Sigmoid colon (tissue), 6 donors: ENCODE measurements at regions not wholly inside any gene's neighbourhood (a gene's known extent, or its start where the extent isn't known, plus 50 kb on each side); places are given as distances from the start of the nearest gene placed in this dataset.
"Not testable (repeated sequence)": the region's sequence is repeated elsewhere in the genome, so short reads cannot be mapped to it uniquely, and the experiment has no call there.

Source experiments
- DNase-seq: peaks from one replicate; pipeline ENCODE4 v3.0.0-alpha.2; 2019
- H3K27ac ChIP-seq, 4 donors: fragments of 200-600 bp; sonication (generic); one replicate each; pipeline ENCODE4 v1.5.1; 2016 to 2019; ENCODE audit warnings: mild to moderate bottlenecking in 1 of 4
- H3K27me3 ChIP-seq, 3 donors: fragments of 200-600 bp; sonication (generic); one replicate each; pipeline ENCODE4 v1.5.1; 2019; ENCODE audit warnings: mild to moderate bottlenecking in 1 of 3
- H3K36me3 ChIP-seq, 4 donors: fragments of 200-600 bp; sonication (generic); one replicate each; pipeline ENCODE4 v1.5.1; 2016 to 2019
- H3K4me1 ChIP-seq, 4 donors: fragments of 200-600 bp; sonication (generic); one replicate each; pipeline ENCODE4 v1.5.1; 2017 to 2019
- H3K4me3 ChIP-seq, 4 donors: fragments of 200-600 bp; sonication (generic); one replicate each; pipeline ENCODE4 v1.5.1; 2017 to 2019; ENCODE audit warnings: mild to moderate bottlenecking in 2 of 4, moderate library complexity in 1 of 4
- H3K9me3 ChIP-seq, 4 donors: fragments of 200-600 bp in 3 of 4; sonication (generic) in 3 of 4; one replicate each; pipeline versions ENCODE4 v1.5.1 to v1.6.1; 2013 to 2019
- CTCF ChIP-seq, 4 experiments: fragments of 450-650 bp in 3 of 4; fragments of 200-600 bp in 1 of 4; IDR thresholded peaks; one replicate each; pipeline ENCODE4 v1.5.1; 2016 to 2019; ENCODE audit warnings: antibody characterized with exemption in 4 of 4, mild to moderate bottlenecking in 3 of 4, moderate library complexity in 2 of 4
- EP300 ChIP-seq, 4 donors: sonication (generic); formaldehyde crosslinking; IDR thresholded peaks; one replicate each; pipeline ENCODE4 v1.6.1; 2017; ENCODE audit warnings: antibody characterized with exemption in 4 of 4
- POLR2A ChIP-seq, 2 donors: fragments of 450-650 bp; IDR thresholded peaks; one replicate each; pipeline ENCODE4 v1.6.1; 2016; ENCODE audit warnings: antibody characterized with exemption in 2 of 2, mild to moderate bottlenecking in 2 of 2, moderate library complexity in 2 of 2
- POLR2AphosphoS5 ChIP-seq, 4 donors: sonication (generic); formaldehyde crosslinking; IDR thresholded peaks; one replicate each; pipeline ENCODE4 v1.6.1; 2017; ENCODE audit warnings: antibody characterized with exemption in 4 of 4
- WGBS, 2 donors: extraction: QIAGEN DNeasy Blood & Tissue Kit; methylation state at CpG; one replicate each; pipeline ENCODE4 v1.1.7; 2013; 5-methylcytosine and 5-hydroxymethylcytosine counted together
- intact Hi-C: fragments of 100-400 bp; cut with DNase I; formaldehyde crosslinking; loops from one replicate; pipeline ENCODE4 v1.15.1; 2023
- donor health status: healthy with polysubstance abuse.
- donor health status: healthy.

GRCh38 chr1:176330782-176331181, 123.7 kb upstream of the COP1 start:
- WGBS, 2 donors = 31 to 39% methylated on average over 3 of the region's 3 CpGs
- TF ChIP-seq POLR2A (IDR thresholded peaks at IDR 0.05) (no peak), EP300 (IDR thresholded peaks at IDR 0.05) (no peak), POLR2AphosphoS5 (IDR thresholded peaks at IDR 0.05) (no peak), CTCF (IDR thresholded peaks at IDR 0.05) (no peak)
- no peak overlapping the region for H3K27ac ChIP-seq
- no peak overlapping the region for H3K4me3 ChIP-seq
- intact Hi-C loops = no loop called here
- no peak for DNase-seq
- no peaks in the 10 kb centered on the region for H3K4me1 ChIP-seq
- H3K27me3 ChIP-seq = no peaks in the 10 kb centered on the region
- no peaks in the 10 kb centered on the region for H3K9me3 ChIP-seq
- H3K36me3 ChIP-seq = no peaks in the 10 kb centered on the region

GRCh38 chr1:176325664-176326063, 118.6 kb upstream of the COP1 start:
- WGBS, 2 donors = 88 to 89% methylated on average over 1 of the region's 1 CpG
- H3K27ac ChIP-seq = no peak overlapping the region
- intact Hi-C loops = no loop called here
- no peak for DNase-seq
- no peaks in the 10 kb centered on the region for H3K27me3 ChIP-seq
- H3K36me3 ChIP-seq = no peaks in the 10 kb centered on the region
- TF ChIP-seq POLR2AphosphoS5 (IDR thresholded peaks at IDR 0.05) = no peak
- TF ChIP-seq EP300 (IDR thresholded peaks at IDR 0.05) = no peak
- TF ChIP-seq POLR2A (IDR thresholded peaks at IDR 0.05) = no peak
- TF ChIP-seq CTCF (IDR thresholded peaks at IDR 0.05) = no peak
- no peaks in the 10 kb centered on the region for H3K4me1 ChIP-seq
- H3K9me3 ChIP-seq = no peaks in the 10 kb centered on the region
- no peak overlapping the region for H3K4me3 ChIP-seq

- TF ChIP-seq POLR2AphosphoS5 (IDR thresholded peaks at IDR 0.05) (no peak), CTCF (IDR thresholded peaks at IDR 0.05) (no peak), POLR2A (IDR thresholded peaks at IDR 0.05) (no peak), EP300 (IDR thresholded peaks at IDR 0.05) (no peak)
- 79 to 84% methylated on average over 3 of the region's 3 CpGs for WGBS, 2 donors
- no peak overlapping the region for H3K4me3 ChIP-seq
- no peak overlapping the region for H3K27ac ChIP-seq
- no peaks in the 10 kb centered on the region for H3K36me3 ChIP-seq
- H3K27me3 ChIP-seq = no peaks in the 10 kb centered on the region
- DNase-seq = no peak
- intact Hi-C loops = no loop called here
- H3K4me1 ChIP-seq = no peaks in the 10 kb centered on the region
- H3K9me3 ChIP-seq = no peaks in the 10 kb centered on the region
Observed at GRCh38 chr1:176323472-176323871, 116.4 kb upstream of the COP1 start.

- TF ChIP-seq POLR2AphosphoS5 (IDR thresholded peaks at IDR 0.05) (no peak), POLR2A (IDR thresholded peaks at IDR 0.05) (no peak), CTCF (IDR thresholded peaks at IDR 0.05) (no peak), EP300 (IDR thresholded peaks at IDR 0.05) (no peak)
- Histone ChIP-seq H3K27me3 (no peaks in the 10 kb centered on the region), H3K36me3 (no peaks in the 10 kb centered on the region), H3K27ac (no peak overlapping the region), H3K9me3 (no peaks in the 10 kb centered on the region), H3K4me1 (no peaks in the 10 kb centered on the region), H3K4me3 (no peak overlapping the region)
- no peak for DNase-seq
- intact Hi-C loops = no loop called here
- WGBS, 2 donors = 31 to 62% methylated on average over 3 of the region's 3 CpGs
Observed at GRCh38 chr1:176315519-176316220, 108.6 kb upstream of the COP1 start.

GRCh38 chr1:176296602-176297001, 89.5 kb upstream of the COP1 start:
- H3K9me3 ChIP-seq, H3K4me3 ChIP-seq, DNase-seq, H3K36me3 ChIP-seq, H3K4me1 ChIP-seq, intact Hi-C loops, H3K27ac ChIP-seq, H3K27me3 ChIP-seq: not testable (repeated sequence)
- 89 to 95% methylated on average over 6 of the region's 6 CpGs for WGBS, 2 donors
